CD14-positive monocyte (primary cell): ENCODE measurements at regions not wholly inside any gene's neighbourhood (a gene's known extent, or its start where the extent isn't known, plus 50 kb on each side); places are given as distances from the start of the nearest gene placed in this dataset.

Experiments used
- DNase-seq, 3 donors: peaks; one replicate each; pipeline ENCODE4 v3.0.0-alpha.2; 2011 to 2022
- H2AFZ ChIP-seq: 2 replicates; pipeline ENCODE4 v1.6.0; 2012; ENCODE audit warnings: mild to moderate bottlenecking, low read depth, low read length, inconsistent platforms; ENCODE audit not compliant: insufficient read depth, poor library complexity, severe bottlenecking
- H3K27ac ChIP-seq, 2 donors: 1 replicate in 1 of 2; 2 replicates in 1 of 2; pipeline ENCODE4 v1.5.1; 2012 to 2013; ENCODE audit warnings: low read length in 2 of 2, control low read depth in 1 of 2, inconsistent platforms in 1 of 2, low read depth in 1 of 2, mild to moderate bottlenecking in 1 of 2
- H3K27me3 ChIP-seq, 2 donors: one replicate each; pipeline versions ENCODE4 v1.6.0 to v1.6.1; 2011 to 2013; ENCODE audit warnings: low read length in 2 of 2; ENCODE audit not compliant: control insufficient read depth in 2 of 2, insufficient read depth in 2 of 2
- H3K36me3 ChIP-seq, 2 donors: replicated peaks in 1 of 2; 1 replicate in 1 of 2; 2 replicates in 1 of 2; pipeline versions ENCODE4 v1.5.1 to v1.6.1; 2012 to 2013; ENCODE audit warnings: low read length in 2 of 2, control low read depth in 1 of 2, inconsistent platforms in 1 of 2, mild to moderate bottlenecking in 1 of 2; ENCODE audit not compliant: insufficient read depth in 2 of 2, control insufficient read depth in 1 of 2
- H3K4me1 ChIP-seq, 2 donors: 1 replicate in 1 of 2; 2 replicates in 1 of 2; pipeline versions ENCODE4 v1.5.1 to v1.6.1; 2012 to 2013; ENCODE audit warnings: low read length in 2 of 2, control low read depth in 1 of 2, inconsistent platforms in 1 of 2, mild to moderate bottlenecking in 1 of 2, moderate library complexity in 1 of 2; ENCODE audit not compliant: insufficient read depth in 2 of 2, control insufficient read depth in 1 of 2
- H3K4me2 ChIP-seq: replicated peaks from 2 replicates; pipeline ENCODE3; 2012; ENCODE audit warnings: low read length, moderate library complexity, mild to moderate bottlenecking; ENCODE audit not compliant: poor library complexity, severe bottlenecking; ENCODE audit errors: extremely low read depth
- H3K4me3 ChIP-seq, 3 experiments: fragments of 200-600 bp in 1 of 3; sonication (generic) in 1 of 3; replicated peaks in 1 of 3; 1 replicate in 2 of 3; 2 replicates in 1 of 3; pipeline ENCODE4 v1.5.1; 2011 to 2013; ENCODE audit warnings: low read length in 3 of 3, mild to moderate bottlenecking in 3 of 3, control low read depth in 2 of 3, low read depth in 2 of 3, inconsistent platforms in 1 of 3, moderate library complexity in 1 of 3
- H3K79me2 ChIP-seq: 2 replicates; pipeline ENCODE4 v1.6.0; 2012; ENCODE audit warnings: mild to moderate bottlenecking, control low read depth, inconsistent platforms, low read length, moderate library complexity; ENCODE audit not compliant: insufficient read depth
- H3K9ac ChIP-seq: 2 replicates; pipeline ENCODE4 v1.6.0; 2017; ENCODE audit warnings: low read length, mild to moderate bottlenecking; ENCODE audit not compliant: insufficient read depth, poor library complexity, severe bottlenecking
- H3K9me3 ChIP-seq, 2 donors: replicated peaks in 1 of 2; 1 replicate in 1 of 2; 2 replicates in 1 of 2; pipeline versions ENCODE4 v1.5.1 to v1.6.1; 2012 to 2013; ENCODE audit warnings: low read length in 2 of 2, control low read depth in 1 of 2; ENCODE audit not compliant: control insufficient read depth in 1 of 2, insufficient read depth in 1 of 2
- H4K20me1 ChIP-seq: 2 replicates; pipeline ENCODE4 v1.6.0; 2012; ENCODE audit warnings: mild to moderate bottlenecking, low read length, control low read depth, moderate library complexity; ENCODE audit not compliant: insufficient read depth
- H3K27ac Mint-ChIP-seq, 7 donors: one replicate each; pipeline ENCODE4 v1.8.0; 2020; ENCODE audit warnings: mild to moderate bottlenecking in 7 of 7, mixed read lengths in 7 of 7, moderate library complexity in 6 of 7, inconsistent platforms in 2 of 7
- H3K27me3 Mint-ChIP-seq, 3 donors: one replicate each; pipeline ENCODE4 v1.8.0; 2021 to 2022; ENCODE audit warnings: low read depth in 3 of 3, mild to moderate bottlenecking in 3 of 3, mixed read lengths in 3 of 3, moderate library complexity in 3 of 3, inconsistent platforms in 1 of 3
- H3K36me3 Mint-ChIP-seq, 2 donors: one replicate each; pipeline ENCODE4 v1.8.0; 2020; ENCODE audit warnings: mixed read lengths in 2 of 2, inconsistent platforms in 1 of 2, mild to moderate bottlenecking in 1 of 2
- H3K4me1 Mint-ChIP-seq: one replicate; pipeline ENCODE4 v1.8.0; 2020; ENCODE audit warnings: mild to moderate bottlenecking, mixed read lengths
- H3K4me3 Mint-ChIP-seq, 2 donors: one replicate each; pipeline ENCODE4 v1.8.0; 2020; ENCODE audit warnings: mild to moderate bottlenecking in 2 of 2, mixed read lengths in 2 of 2, moderate library complexity in 1 of 2
- H3K9me3 Mint-ChIP-seq, 7 donors: one replicate each; pipeline ENCODE4 v1.8.0; 2020 to 2022; ENCODE audit warnings: mixed read lengths in 7 of 7, mild to moderate bottlenecking in 6 of 7, moderate library complexity in 6 of 7, inconsistent platforms in 2 of 7
- intact Hi-C, 2 donors: fragments of 100-400 bp; cut with micrococcal nuclease; formaldehyde crosslinking; loops; one replicate each; pipeline versions ENCODE4 v1.15.0 to v1.15.1; 2023
- TF ChIP-seq, protein P1 (sequence below): fragments of 200-600 bp; IDR thresholded peaks from one replicate; pipeline ENCODE4 v1.8.0; 2022; ENCODE audit warnings: antibody characterized with exemption, mild to moderate bottlenecking

GRCh38 chr4:100641336-100641735 lies 123.5 kb upstream of the EMCN start:
- H3K4me1 Mint-ChIP-seq = no peaks in the 10 kb centered on the region
- TF ChIP-seq, protein P1, sequence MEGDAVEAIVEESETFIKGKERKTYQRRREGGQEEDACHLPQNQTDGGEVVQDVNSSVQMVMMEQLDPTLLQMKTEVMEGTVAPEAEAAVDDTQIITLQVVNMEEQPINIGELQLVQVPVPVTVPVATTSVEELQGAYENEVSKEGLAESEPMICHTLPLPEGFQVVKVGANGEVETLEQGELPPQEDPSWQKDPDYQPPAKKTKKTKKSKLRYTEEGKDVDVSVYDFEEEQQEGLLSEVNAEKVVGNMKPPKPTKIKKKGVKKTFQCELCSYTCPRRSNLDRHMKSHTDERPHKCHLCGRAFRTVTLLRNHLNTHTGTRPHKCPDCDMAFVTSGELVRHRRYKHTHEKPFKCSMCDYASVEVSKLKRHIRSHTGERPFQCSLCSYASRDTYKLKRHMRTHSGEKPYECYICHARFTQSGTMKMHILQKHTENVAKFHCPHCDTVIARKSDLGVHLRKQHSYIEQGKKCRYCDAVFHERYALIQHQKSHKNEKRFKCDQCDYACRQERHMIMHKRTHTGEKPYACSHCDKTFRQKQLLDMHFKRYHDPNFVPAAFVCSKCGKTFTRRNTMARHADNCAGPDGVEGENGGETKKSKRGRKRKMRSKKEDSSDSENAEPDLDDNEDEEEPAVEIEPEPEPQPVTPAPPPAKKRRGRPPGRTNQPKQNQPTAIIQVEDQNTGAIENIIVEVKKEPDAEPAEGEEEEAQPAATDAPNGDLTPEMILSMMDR = no peak

DNA sequence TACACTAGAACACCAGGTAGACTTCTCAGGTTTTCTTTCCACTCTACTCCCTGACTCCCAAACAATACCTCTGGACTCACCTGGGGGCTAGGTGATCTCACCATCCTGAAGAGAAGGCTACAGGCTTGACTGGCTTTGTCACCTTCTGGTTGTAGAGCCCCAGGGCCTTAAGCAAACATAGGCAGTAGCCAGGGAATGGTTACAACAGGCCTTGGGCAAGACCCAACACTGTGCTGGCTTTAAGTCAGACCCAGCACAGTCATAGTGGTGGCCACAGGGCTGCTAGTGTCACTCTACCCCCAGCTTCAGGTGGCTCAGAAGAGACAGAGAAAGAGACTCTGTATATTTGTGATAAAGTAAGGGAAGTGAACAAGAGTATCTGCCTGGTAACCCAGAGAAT lies 118.1 kb upstream of the EMCN start:
- H3K4me2 ChIP-seq = no peak overlapping the region
- TF ChIP-seq, protein P1 = no peak
- H3K27me3 ChIP-seq = no peaks in the 10 kb centered on the region

More at GRCh38 chr4:100641336-100641735, 123.5 kb upstream of the EMCN start:
- no peaks in the 10 kb centered on the region for H3K36me3 Mint-ChIP-seq
- H4K20me1 ChIP-seq = no peaks in the 10 kb centered on the region
- no peak overlapping the region for H3K9ac ChIP-seq
- no peaks in the 10 kb centered on the region for H3K36me3 ChIP-seq
- no peak overlapping the region for H3K27ac ChIP-seq
- H3K4me2 ChIP-seq = no peak overlapping the region
- intact Hi-C loops = no loop called here
- no peaks in the 10 kb centered on the region for H3K79me2 ChIP-seq
- no peak overlapping the region for H3K4me3 ChIP-seq
- H3K9me3 Mint-ChIP-seq = peaks cover 0 to 16% (median 5%) of the 10 kb centered on the region in 7 donors
- H3K27me3 Mint-ChIP-seq = peaks cover 0 to 2% (median 0%) of the 10 kb centered on the region in 3 donors
- no peaks in the 10 kb centered on the region for H3K9me3 ChIP-seq
- H3K4me3 Mint-ChIP-seq = no peak overlapping the region
- H3K4me1 ChIP-seq = no peaks in the 10 kb centered on the region
- H2AFZ ChIP-seq = no peak overlapping the region
- DNase-seq = no peak
- no peaks in the 10 kb centered on the region for H3K27me3 ChIP-seq
- H3K27ac Mint-ChIP-seq = no peak overlapping the region

More for the DNA sequence above, 118.1 kb upstream of the EMCN start:
- Histone ChIP-seq H3K9ac (no peak overlapping the region), H3K36me3 (no peaks in the 10 kb centered on the region), H4K20me1 (no peaks in the 10 kb centered on the region), H3K4me1 (no peaks in the 10 kb centered on the region), H3K27ac (no peak overlapping the region), H3K9me3 (peaks cover 0 to 4% of the 10 kb centered on the region in 2 donors), H2AFZ (no peak overlapping the region), H3K4me3 (no peak overlapping the region), H3K79me2 (no peaks in the 10 kb centered on the region)
- Mint-ChIP-seq H3K4me3 (no peak overlapping the region), H3K9me3 (peaks cover 0 to 24% (median 9%) of the 10 kb centered on the region in 7 donors), H3K36me3 (no peaks in the 10 kb centered on the region), H3K4me1 (no peaks in the 10 kb centered on the region), H3K27me3 (peaks cover 0 to 3% (median 0%) of the 10 kb centered on the region in 3 donors), H3K27ac (no peak overlapping the region)
- DNase-seq = no peak
- intact Hi-C loops = no loop called here
